ENCODE measurements at regions not wholly inside any gene's neighbourhood (a gene's known extent, or its start where the extent isn't known, plus 50 kb on each side); places are given as distances from the start of the nearest gene placed in this dataset.

DNA sequence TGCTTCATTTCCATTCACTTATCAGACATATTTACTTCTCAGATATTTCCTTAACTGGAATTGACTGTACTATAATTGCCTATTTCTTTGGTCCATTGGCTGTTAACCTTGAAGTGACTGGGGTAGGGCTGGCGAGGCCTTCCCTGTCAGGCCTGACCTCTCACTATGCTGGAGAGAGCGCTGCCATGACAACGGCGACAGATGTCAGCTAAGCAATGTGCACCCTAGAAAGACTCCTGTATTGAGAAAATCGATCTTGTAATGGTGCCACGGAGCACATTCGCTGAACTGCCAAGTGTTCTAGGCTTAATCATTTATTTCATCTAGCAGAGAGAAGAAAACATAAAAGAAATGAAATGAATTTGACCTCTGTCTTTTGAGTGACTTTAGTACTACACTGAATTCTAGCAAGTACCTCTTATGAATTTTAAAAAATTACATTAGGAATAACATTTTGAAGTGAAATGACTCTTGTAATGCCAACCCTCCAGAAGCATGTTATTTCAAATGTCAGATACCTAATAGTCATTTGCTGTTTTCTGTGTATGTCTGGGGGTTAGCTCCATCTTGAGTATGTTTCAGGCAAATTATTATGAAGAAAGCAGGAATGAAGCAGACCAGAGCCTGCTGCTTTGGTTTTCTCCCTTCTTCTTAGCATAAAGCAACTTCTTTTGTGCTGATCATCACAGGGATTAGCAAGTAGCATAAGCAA is 148.0 kb downstream of the SNX10 start:
- TF ChIP-seq, protein P1, sequence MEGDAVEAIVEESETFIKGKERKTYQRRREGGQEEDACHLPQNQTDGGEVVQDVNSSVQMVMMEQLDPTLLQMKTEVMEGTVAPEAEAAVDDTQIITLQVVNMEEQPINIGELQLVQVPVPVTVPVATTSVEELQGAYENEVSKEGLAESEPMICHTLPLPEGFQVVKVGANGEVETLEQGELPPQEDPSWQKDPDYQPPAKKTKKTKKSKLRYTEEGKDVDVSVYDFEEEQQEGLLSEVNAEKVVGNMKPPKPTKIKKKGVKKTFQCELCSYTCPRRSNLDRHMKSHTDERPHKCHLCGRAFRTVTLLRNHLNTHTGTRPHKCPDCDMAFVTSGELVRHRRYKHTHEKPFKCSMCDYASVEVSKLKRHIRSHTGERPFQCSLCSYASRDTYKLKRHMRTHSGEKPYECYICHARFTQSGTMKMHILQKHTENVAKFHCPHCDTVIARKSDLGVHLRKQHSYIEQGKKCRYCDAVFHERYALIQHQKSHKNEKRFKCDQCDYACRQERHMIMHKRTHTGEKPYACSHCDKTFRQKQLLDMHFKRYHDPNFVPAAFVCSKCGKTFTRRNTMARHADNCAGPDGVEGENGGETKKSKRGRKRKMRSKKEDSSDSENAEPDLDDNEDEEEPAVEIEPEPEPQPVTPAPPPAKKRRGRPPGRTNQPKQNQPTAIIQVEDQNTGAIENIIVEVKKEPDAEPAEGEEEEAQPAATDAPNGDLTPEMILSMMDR (IDR thresholded peaks at IDR 0.05): no peak
- no peak for TF ChIP-seq POLR2A (IDR thresholded peaks at IDR 0.05)

All from testis (tissue), 2 donors.